Astrocyte (in vitro differentiated cells and primary cell): ENCODE measurements at regions not wholly inside any gene's neighbourhood (a gene's known extent, or its start where the extent isn't known, plus 50 kb on each side); places are given as distances from the start of the nearest gene placed in this dataset.

ENCODE experiments used
- DNase-seq: peaks from one replicate; pipeline ENCODE4 v3.0.0-alpha.2; 2010; ENCODE audit warnings: low read depth
- FAIRE-seq: peaks from 2 replicates; lab custom pipeline; 2011; peaks lifted over from hg19 to GRCh38; lab: Jason Lieb, UNC
- H2AFZ ChIP-seq: 2 replicates; pipeline ENCODE4 v1.6.0; 2012; ENCODE audit warnings: low read depth, low read length, inconsistent platforms
- H3K27ac ChIP-seq: 2 replicates; pipeline ENCODE4 v1.5.1; 2011; ENCODE audit warnings: low read depth, low read length, inconsistent platforms
- H3K27me3 ChIP-seq: 2 replicates; pipeline ENCODE4 v1.6.0; 2011; ENCODE audit warnings: low read length, inconsistent platforms; ENCODE audit not compliant: insufficient read depth
- H3K36me3 ChIP-seq: 2 replicates; pipeline ENCODE4 v1.5.1; 2011; ENCODE audit warnings: low read length, inconsistent platforms; ENCODE audit not compliant: insufficient read depth
- H3K4me1 ChIP-seq: 2 replicates; pipeline ENCODE4 v1.5.1; 2011; ENCODE audit warnings: low read length, inconsistent platforms; ENCODE audit not compliant: insufficient read depth
- H3K4me2 ChIP-seq: 2 replicates; pipeline ENCODE4 v1.6.0; 2012; ENCODE audit warnings: low read length, inconsistent platforms
- H3K4me3 ChIP-seq: 2 replicates; pipeline ENCODE4 v1.5.1; 2011; ENCODE audit warnings: low read depth, mild to moderate bottlenecking, low read length, inconsistent platforms; ENCODE audit not compliant: insufficient read depth
- H3K79me2 ChIP-seq: 2 replicates; pipeline ENCODE4 v1.6.0; 2012; ENCODE audit warnings: mild to moderate bottlenecking, low read length, inconsistent platforms; ENCODE audit not compliant: insufficient read depth
- H3K9ac ChIP-seq: 2 replicates; pipeline ENCODE4 v1.6.0; 2012; ENCODE audit warnings: mild to moderate bottlenecking, low read length, inconsistent platforms
- H3K9me3 ChIP-seq: 2 replicates; pipeline ENCODE4 v1.5.1; 2012; ENCODE audit warnings: low read depth, mild to moderate bottlenecking, low read length, inconsistent platforms; ENCODE audit not compliant: insufficient read depth
- H4K20me1 ChIP-seq: 2 replicates; pipeline ENCODE4 v1.6.0; 2012; ENCODE audit warnings: low read length, inconsistent platforms; ENCODE audit not compliant: insufficient read depth
- H3K27ac Mint-ChIP-seq: one replicate; pipeline ENCODE4 v1.8.0; 2021; ENCODE audit warnings: mild to moderate bottlenecking, mixed read lengths; ENCODE audit not compliant: unreplicated experiment
- H3K27me3 Mint-ChIP-seq: one replicate; pipeline ENCODE4 v1.8.0; 2021; ENCODE audit warnings: low read depth, mixed read lengths; ENCODE audit not compliant: unreplicated experiment
- H3K36me3 Mint-ChIP-seq: one replicate; pipeline ENCODE4 v1.8.0; 2021; ENCODE audit warnings: low read depth, mixed read lengths; ENCODE audit not compliant: unreplicated experiment
- H3K4me1 Mint-ChIP-seq: one replicate; pipeline ENCODE4 v1.8.0; 2021; ENCODE audit warnings: low read depth, mixed read lengths; ENCODE audit not compliant: unreplicated experiment
- H3K4me3 Mint-ChIP-seq: one replicate; pipeline ENCODE4 v1.8.0; 2021; ENCODE audit warnings: mild to moderate bottlenecking, moderate library complexity, mixed read lengths; ENCODE audit not compliant: unreplicated experiment
- H3K9me3 Mint-ChIP-seq: one replicate; pipeline ENCODE4 v1.8.0; 2021; ENCODE audit warnings: mild to moderate bottlenecking, mixed read lengths; ENCODE audit not compliant: unreplicated experiment
- CTCF ChIP-seq: IDR thresholded peaks from 2 replicates; pipeline ENCODE4 v1.5.1; 2011; ENCODE audit warnings: low read depth, mild to moderate bottlenecking, inconsistent platforms, low read length, moderate library complexity; ENCODE audit not compliant: insufficient read depth
- EZH2 ChIP-seq: IDR thresholded peaks from 2 replicates; pipeline ENCODE4 v1.6.1; 2012; ENCODE audit warnings: mild to moderate bottlenecking, low read length, inconsistent platforms; ENCODE audit not compliant: insufficient read depth

- H3K79me2 ChIP-seq, result no peaks in the 10 kb centered on the region
- H3K4me2 ChIP-seq, result no peak overlapping the region
- H3K9me3 ChIP-seq, result no peaks in the 10 kb centered on the region
- H3K36me3 ChIP-seq, result no peaks in the 10 kb centered on the region
- no peaks in the 10 kb centered on the region for H4K20me1 ChIP-seq
- H3K4me1 ChIP-seq, result no peaks in the 10 kb centered on the region
- Mint-ChIP-seq H3K27ac (no peak overlapping the region), H3K9me3 (peaks cover 11% of the 10 kb centered on the region), H3K4me1 (no peaks in the 10 kb centered on the region), H3K4me3 (no peak overlapping the region), H3K27me3 (peaks cover 70% of the 10 kb centered on the region), H3K36me3 (no peaks in the 10 kb centered on the region)
- H3K9ac ChIP-seq, result no peak overlapping the region
- H3K4me3 ChIP-seq, result no peak overlapping the region
- no peak overlapping the region for H3K27ac ChIP-seq
- FAIRE-seq (no peak), DNase-seq (no peak)
- H3K27me3 ChIP-seq, result no peaks in the 10 kb centered on the region
- no peak overlapping the region for H2AFZ ChIP-seq
- TF ChIP-seq EZH2 (no peak), CTCF (no peak)
These were observed 133.8 kb downstream of the BARX1 start for GRCh38 chr9:93821307-93821703.

- FAIRE-seq (no peak), DNase-seq (no peak)
- Mint-ChIP-seq H3K27ac (no peak overlapping the region), H3K36me3 (no peaks in the 10 kb centered on the region), H3K27me3 (peaks cover 69% of the 10 kb centered on the region), H3K9me3 (peaks cover 11% of the 10 kb centered on the region), H3K4me3 (no peak overlapping the region), H3K4me1 (no peaks in the 10 kb centered on the region)
- Histone ChIP-seq H3K79me2 (no peaks in the 10 kb centered on the region), H3K9ac (no peak overlapping the region), H2AFZ (no peak overlapping the region), H3K4me1 (no peaks in the 10 kb centered on the region), H3K27ac (no peak overlapping the region), H3K36me3 (no peaks in the 10 kb centered on the region), H3K4me2 (no peak overlapping the region), H3K9me3 (no peaks in the 10 kb centered on the region), H4K20me1 (no peaks in the 10 kb centered on the region), H3K4me3 (no peak overlapping the region), H3K27me3 (no peaks in the 10 kb centered on the region)
- TF ChIP-seq EZH2, result no peak
- no peak for TF ChIP-seq CTCF
These were observed 134.4 kb downstream of the BARX1 start for GRCh38 chr9:93820667-93821306.

- H3K27me3 ChIP-seq, result no peaks in the 10 kb centered on the region
- DNase-seq, result no peak
- Mint-ChIP-seq H3K4me1 (no peaks in the 10 kb centered on the region), H3K9me3 (peaks cover 13% of the 10 kb centered on the region), H3K36me3 (no peaks in the 10 kb centered on the region), H3K4me3 (no peak overlapping the region), H3K27me3 (peaks cover 71% of the 10 kb centered on the region), H3K27ac (no peak overlapping the region)
- H3K36me3 ChIP-seq, result no peaks in the 10 kb centered on the region
- no peaks in the 10 kb centered on the region for H3K4me1 ChIP-seq
- no peak overlapping the region for H2AFZ ChIP-seq
- H3K4me2 ChIP-seq, result no peak overlapping the region
- TF ChIP-seq CTCF (no peak), EZH2 (no peak)
- H3K27ac ChIP-seq, result no peak overlapping the region
- no peak overlapping the region for H3K9ac ChIP-seq
- H3K9me3 ChIP-seq, result no peaks in the 10 kb centered on the region
- H3K79me2 ChIP-seq, result no peaks in the 10 kb centered on the region
- no peaks in the 10 kb centered on the region for H4K20me1 ChIP-seq
- no peak overlapping the region for H3K4me3 ChIP-seq
- no peak for FAIRE-seq
These were observed 135.2 kb downstream of the BARX1 start for GRCh38 chr9:93819905-93820304.
